ENCODE measurements at regions not wholly inside any gene's neighbourhood (a gene's known extent, or its start where the extent isn't known, plus 50 kb on each side); places are given as distances from the start of the nearest gene placed in this dataset.

GRCh38 chr15:61387675-61388074 lies 158.6 kb upstream of the RORA start:
- no peak for TF ChIP-seq POLR2A (conservative IDR thresholded peaks at IDR 0.05)
- no peak for TF ChIP-seq REST (IDR thresholded peaks at IDR 0.05; ENCODE audit: borderline replicate concordance)
- no peak for TF ChIP-seq REST (CRISPR knock-in tag; IDR thresholded peaks at IDR 0.05; ENCODE audit: low read depth)
- TF ChIP-seq NR2C1 (IDR thresholded peaks at IDR 0.05): no peak
- TF ChIP-seq NR2C1 (tag; IDR thresholded peaks at IDR 0.05): no peak
- no peak for TF ChIP-seq YY1 (IDR thresholded peaks at IDR 0.05; ENCODE audit: borderline replicate concordance in 1 of 3, control insufficient read depth in 1 of 3, extremely low read depth in 1 of 3, insufficient read depth in 3 of 3, insufficient read length in 1 of 3, insufficient replicate concordance in 2 of 3, low read depth in 1 of 3, low read length in 2 of 3)
- TF ChIP-seq FOXA3 (CRISPR knock-in tag; conservative IDR thresholded peaks at IDR 0.05 in 1 of 2, IDR thresholded peaks at IDR 0.05 in 1 of 2): no peak
- TF ChIP-seq EZH2 (IDR thresholded peaks at IDR 0.05; ENCODE audit: borderline replicate concordance, low read depth, low read length): no peak

Measured in K562 (cell line).